CD4-positive, alpha-beta T cell treated with Interleukin-4 for 4 hours (primary cell): ENCODE measurements at regions not wholly inside any gene's neighbourhood (a gene's known extent, or its start where the extent isn't known, plus 50 kb on each side); places are given as distances from the start of the nearest gene placed in this dataset.

Experiments used
- DNase-seq: peaks from one replicate; pipeline ENCODE4 v3.0.0-alpha.2; 2020

DNA sequence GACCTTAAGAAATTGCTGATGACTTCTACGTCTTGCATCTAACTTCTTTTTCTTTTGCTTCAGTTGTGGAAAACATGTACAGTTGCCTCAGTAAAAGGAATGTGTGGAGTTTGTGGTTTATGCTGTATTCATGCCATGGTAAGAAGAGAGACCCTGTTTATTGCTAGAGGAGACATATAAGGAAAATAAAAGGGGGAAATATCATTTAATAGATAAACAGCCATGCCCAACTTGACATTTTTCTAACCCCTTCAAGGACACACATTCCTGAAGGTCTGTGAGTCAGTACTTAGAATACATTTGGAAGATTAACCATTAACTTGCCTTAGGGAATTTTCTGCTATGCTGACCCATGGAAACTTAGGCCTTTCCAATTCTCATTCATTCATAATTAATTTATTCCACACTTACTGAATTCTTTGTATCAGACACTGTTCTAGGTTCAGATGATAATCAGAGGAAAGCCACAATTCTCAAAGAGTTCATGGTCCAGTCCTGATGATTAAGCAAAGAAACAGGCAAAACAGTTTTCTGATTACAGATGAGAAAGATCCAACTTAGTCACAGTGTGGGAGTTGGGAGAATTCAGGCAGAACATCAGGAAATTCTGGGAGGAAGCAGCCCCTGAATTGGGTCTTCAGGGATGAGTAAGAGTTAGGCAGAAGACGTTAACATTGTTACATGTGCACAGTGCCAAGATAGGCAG lies 329.8 kb upstream of the RASGRP1 start:
- DNase-seq = no peak

DNA sequence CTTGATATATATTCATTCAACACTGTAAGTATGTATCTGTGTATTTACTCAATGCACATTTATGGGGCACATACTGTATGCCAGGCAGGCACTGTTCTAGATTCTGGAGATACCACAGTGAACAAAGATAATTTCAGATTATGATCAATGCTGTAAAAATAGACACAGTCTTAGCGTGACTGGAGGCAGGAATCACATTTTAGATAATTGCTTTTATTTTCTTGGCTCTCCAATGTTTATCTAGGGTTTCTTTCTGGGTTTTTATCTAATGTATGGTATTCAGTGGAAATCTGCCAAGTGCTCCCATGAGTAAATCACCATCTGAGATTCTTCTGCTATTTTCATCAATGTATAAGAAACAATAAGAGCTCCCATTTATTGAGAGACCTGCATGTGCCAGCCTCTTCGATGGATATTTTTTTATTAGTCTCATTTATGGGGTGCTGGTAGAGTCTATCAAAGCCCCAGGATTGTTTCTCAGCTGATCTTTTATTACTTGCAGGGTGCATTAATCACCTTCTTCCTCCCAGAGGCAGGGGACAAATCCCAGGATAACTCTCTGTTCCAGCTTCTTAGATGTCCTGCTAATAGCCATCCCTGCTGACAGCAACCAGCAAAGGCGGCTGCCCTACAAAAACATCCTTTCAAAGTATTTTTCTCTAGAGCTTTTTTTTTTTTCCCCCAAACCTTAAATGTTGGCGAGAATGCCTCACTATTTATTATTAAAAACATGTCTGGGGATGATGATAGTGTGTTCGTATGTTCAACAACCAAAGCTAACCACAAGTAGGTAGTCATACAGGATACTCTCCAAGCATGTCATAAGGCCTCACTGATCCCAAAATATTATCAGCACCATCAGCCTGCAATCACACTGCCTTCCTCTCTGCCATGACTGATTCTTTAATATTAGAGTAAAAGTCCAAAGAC lies 331.0 kb upstream of the RASGRP1 start:
- DNase-seq = no peak

DNA sequence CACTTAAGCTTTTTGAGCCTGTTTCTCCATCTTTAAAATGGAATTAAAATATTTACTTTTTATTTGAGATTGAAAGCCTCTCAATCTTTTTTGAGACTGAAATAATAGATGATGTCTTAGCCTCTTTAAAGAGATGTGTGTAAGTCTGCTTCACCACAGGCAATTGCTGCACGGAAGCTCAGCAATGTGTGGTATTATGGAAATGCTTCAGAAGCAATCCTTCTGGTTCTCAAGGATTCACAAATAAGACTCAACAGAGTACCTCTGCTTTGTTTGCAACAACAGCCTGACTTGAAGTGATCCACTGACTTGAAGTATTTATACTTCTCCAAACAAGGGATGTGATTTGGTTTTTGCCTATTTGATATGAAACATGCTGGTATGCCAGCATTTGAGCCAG lies 332.0 kb upstream of the RASGRP1 start:
- no peak for DNase-seq

DNA sequence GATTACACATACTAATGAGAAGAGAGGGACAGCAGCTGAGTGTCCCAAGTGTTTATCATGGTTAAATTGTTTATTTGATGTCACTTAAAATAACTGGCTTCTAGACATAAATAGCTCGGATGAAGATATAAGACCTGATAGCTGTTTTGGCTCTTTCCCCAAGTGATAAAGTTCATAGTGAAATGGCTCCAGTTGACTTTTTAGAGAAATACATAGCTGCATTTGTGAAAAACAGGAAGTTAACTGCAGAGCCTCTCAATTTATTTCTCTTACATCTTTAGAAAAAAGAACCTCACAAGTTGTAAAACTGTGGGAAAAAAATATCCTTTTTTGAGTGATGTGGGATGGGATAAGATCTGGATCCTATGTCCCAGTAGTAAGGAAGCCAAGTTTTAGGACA lies 332.9 kb upstream of the RASGRP1 start:
- DNase-seq = no peak

DNA sequence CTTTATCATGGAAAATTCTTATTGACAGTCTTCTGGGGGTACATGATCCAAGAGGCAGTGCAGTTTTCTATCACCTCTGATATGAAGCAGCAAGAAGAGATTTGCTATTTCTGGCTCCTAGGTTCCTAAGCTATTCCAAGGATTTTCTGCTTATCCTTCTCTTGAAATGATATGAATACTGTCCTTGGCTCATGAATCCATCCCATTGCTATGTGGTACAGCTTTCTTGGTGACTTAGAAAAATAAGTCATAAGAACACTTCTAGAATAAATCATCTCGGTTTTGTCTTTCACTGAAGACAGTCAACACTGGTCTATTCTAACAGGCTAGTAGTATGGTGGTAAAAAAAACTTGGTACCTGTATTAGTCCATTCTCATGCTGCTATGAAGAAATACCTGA lies 333.6 kb upstream of the RASGRP1 start:
- no peak for DNase-seq

DNA sequence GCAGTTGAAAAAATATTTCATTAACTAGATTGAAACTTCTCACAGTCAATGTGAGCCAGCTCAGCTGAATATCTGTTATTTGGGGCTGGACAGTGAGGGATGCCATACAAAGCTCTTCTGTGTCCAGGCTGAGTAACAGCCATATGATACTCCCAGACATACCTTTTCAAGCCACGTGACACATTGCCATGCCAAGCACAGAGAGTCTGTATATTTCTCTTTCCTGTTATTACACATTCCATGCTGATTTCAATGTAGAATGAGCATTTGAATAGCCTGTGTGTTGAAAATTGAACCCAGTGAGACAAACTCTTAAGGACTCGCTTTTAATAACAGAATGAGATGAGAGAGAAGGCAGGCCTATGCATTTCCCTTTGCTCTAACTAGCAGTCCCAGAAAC lies 334.7 kb upstream of the RASGRP1 start:
- DNase-seq = no peak

DNA sequence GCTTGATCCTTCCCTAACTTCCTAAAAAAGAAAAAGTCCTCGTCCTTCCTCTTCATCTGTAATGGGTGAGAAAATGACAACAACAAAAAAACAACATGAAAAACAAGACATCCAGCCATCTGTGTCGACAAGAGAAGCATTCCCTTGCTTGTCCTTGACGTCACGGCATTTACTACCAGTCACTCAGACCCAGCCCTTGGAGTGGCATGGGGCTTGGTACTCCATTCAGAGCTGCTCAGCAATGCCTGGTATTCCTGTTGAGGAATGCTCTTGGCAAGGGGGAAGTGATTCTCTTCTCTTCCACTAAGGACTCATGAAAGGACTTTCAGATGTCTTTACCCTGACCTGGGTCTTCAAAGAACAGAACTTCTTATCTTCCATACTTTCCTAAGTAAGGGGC lies 339.7 kb upstream of the RASGRP1 start:
- DNase-seq = no peak

DNA sequence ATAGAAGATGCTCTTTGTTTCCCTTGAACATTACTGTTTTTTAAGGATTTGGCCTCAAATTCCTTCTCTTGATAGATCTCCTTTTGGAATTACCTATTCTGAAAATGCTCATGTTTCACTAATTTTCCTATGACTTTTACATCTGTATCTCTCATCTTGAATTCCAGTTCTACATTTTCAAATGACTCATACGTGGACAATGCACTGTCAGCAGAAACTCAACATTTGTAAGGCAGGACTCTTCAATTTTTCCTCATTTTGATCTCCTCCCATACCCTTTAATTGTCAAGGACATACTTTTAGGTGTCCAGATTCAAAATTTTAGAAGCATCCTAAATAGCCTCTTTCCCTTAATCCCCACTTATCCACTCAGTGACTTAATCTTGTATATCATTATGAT lies 341.0 kb upstream of the RASGRP1 start:
- no peak for DNase-seq

DNA sequence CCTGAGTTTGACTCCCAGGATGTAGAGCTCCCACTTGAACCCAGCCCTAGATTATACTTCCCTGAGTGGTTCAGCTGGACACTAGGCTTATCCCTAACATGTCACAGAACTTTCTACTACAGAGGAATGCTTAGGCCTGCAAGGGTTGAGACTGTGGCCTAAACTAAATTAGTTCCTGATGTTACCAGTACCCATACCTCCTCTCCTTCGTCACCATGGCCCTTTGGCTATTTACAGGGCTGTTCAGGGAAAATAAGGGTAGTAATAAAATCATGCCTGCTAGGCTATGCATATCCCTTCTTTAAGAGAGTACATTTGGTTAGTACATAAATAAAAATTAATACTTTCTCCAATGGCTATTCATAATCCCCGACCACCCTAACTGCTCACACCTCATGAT lies 356.4 kb upstream of the RASGRP1 start:
- no peak for DNase-seq

DNA sequence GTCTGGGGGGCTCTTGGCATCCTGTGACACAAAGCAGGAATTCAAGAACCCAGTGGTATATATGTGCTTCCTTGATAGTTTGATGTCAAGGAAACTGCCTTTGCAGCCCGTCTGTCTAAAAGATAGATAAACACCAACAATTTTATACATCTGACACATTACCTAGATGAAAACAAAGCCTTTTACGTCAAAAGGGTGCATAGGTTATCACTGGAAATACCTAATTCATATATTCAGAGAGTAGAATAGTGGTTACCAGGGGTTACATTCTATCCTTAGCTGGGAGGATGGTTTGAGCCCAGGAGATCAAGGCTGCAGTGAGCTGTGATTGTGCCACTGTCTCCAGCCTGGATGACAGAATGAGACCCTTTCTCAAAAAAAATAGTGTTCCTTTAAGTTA lies 356.9 kb upstream of the RASGRP1 start:
- no peak for DNase-seq

DNA sequence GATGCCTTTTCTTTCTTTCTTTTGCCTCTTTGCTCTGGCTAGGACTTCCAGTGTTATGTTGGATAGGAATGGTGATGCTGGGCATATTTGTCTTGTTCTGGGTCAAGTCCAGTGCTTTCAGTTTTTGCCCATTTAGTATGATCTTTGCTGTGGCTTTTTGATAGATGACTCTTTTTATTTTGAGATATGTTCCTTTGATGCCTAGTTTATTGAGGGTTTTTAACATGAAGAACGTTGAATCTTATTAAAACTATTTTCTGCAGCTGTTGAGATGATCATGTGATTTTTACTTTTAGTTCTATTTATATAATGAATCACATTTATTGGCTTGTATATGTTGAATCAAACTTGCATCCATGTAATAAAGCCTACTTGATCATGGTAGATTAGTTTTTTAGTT lies 363.8 kb upstream of the RASGRP1 start:
- DNase-seq = no peak

DNA sequence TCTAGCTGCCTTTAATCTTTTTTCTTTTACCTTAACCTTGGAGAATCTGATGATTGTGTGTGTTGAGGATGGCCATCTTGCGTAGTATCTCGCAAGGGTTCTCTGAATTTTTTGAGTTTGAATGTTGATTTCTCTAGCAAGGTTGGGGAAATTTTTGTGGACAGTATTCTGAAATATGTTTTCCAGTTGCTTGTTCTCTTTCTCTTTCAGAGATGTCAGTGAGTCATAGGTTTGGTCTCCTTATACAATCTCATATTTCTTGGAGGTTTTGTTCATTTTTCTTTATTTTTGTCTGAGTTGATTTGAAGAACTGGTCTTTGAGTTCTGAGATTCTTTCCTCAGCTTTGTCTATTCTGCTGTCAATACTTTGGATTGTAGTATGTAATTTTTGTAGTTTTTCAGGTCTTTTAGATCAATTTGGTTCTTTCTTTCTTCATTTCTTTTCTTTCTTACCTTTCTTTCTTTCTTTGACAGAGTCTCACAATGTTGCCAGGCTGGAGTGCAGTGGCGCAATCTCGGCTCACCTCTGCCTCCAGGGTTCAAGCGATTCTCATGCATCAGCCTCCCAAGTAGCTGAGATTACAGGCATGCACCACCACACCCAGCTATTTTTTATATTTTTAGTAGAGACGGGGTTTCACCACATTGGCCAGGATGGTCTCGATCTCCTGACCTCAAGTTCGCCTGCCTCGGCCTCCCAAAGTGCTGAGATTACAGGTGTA lies 366.4 kb upstream of the RASGRP1 start:
- DNase-seq = no peak

DNA sequence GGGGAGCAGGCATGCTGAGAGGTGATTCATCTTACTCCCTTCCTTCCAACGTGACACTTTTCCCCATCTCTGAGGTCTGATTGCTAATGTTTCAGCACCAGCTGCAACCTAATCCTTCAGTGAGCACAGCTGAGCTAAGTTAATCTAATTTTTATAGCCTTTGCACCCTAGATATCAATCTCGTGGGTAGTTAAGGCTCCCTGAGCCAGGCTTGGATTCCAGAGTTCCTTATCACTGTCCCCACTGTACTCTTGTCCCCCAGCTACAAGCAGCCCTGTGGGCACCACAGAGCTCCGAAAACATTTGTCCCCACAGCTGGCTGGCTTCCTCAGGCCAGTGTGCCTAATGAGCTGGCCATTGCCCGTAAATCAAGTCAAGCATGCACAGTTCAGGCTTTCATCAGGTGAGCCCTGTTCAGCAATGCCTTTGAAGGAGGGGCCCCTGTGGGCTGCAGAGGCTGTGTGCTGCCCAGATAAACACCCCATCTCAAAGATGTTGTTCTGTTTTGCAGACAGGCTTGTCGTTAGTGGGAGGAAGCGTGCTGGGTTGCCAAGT lies 376.9 kb upstream of the RASGRP1 start:
- no peak for DNase-seq

DNA sequence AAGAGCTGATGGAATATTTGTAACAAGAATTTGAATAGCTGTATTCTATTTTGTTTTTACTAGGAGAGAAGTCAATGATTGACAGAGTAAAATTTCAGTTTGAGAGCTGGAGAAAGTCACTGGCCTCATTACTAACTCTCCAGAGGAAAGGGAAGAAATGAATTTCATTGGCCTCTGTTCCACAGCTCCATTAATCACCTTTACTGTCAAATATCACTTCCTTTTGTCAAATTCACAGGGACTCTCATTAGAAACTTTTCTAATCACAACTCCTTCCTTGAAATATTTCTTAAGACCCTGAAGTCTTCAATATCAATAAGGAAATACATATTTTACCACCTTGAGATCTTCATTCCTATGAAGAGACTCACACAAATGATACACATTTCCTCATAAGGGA lies 379.9 kb upstream of the RASGRP1 start:
- DNase-seq = no peak

DNA sequence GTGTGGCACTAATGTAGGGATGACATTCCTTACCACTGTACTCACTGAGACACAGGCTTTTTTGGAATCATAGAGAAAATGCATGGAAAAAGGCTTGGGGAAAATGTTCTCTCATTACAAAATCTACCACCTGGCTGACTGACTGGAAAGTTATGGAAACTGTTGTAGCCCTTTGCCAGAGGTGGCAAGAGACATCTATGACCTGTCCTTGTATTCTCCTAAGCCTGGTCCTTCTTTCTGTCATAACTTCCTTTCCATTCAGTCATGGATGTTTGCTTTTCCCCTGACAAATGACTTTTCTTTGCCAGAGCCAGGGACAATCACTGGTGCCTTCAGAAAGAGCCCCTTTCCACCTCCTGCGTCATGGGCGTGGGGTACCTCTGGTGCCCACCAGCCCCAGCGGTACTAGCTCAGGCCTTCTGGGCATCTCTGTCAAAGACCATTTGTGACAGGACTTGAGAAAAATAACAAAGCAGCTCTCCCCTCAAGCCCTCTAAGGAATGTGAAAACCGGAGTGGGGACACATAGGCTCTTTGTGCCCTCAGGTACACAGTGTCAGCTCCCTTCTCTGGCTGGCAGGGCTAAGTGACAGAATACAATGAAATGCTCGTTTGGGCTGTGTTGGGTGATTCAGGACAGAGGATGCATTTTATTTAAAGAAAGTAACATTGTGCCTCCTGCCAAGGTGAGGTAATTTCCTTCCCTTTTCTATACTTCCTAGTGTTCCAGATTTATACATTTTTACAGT lies 381.1 kb upstream of the RASGRP1 start:
- DNase-seq = no peak

DNA sequence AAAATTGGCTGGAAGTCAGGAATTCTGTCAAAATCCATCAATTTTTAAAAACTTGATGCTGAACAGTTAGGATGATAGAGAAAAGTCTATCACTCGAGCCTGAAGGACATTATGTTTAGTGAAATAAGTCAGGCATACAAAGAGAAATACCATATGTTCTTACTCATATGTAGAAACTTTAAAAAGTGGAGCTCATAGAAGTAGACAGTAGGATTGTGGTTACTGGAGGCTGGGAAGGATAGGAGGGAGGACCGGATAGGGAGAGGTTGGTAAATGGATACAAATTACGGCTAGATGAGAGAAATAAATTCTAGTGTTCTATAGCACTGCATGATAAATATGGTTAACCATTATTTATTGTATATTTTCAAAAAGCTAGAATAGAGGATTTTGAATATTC lies 389.5 kb upstream of the RASGRP1 start:
- no peak for DNase-seq

DNA sequence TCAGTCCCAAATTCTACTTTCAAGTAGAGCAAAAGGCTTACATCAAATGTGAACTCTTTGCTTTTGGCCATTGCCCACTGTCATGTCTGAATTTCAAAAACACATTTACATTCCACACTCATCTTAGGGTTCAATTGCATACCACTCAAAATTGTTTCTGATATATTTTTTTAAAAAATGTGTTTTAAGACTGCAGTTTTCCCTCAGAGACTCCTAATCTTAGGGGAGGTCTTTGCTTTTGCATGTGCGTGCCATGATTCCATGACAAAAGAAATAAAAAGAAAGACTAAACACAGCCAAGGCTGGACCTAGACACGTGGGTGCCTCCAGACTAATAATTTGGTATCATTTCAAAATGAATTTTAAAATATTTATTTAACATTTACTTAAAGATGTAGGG lies 396.8 kb upstream of the RASGRP1 start:
- no peak for DNase-seq

DNA sequence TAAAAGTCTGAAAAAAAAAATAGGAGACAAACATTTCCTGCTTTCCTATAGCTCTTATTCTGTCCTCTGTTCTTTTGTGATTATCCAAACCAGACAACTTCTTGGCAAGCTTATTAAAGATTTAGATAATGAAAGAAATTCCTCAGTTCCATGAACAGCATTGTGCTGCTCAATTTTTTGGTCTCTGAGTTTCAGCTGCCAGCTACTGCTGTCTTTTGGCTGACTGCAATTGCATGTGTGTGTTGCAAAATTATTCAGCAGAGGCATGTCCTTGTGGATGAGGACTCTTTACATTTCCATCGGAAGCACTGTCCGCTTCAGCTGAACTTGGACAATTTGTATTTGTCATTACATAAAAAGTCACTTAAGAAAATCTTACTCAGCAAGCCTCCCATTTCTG lies 397.3 kb upstream of the RASGRP1 start:
- DNase-seq = no peak

DNA sequence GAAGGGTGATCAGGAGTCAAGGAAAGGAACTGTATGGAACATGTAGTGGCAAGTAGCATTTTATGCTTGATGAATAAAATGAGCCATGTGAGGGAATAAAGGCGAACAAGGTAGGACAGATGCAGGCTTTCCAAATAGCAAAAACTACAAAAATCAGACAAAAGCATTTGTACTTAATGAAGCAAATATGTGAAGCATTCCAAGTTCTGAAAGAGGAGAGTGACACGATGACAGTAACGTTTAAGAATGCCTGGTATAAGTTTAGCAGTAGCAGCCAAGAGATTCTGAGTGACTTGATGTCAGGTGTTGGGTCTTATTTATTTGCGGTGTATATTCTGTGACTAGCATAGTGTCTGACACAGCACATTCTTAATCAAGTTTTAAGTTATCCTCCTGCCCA lies 408.2 kb upstream of the RASGRP1 start:
- no peak for DNase-seq

DNA sequence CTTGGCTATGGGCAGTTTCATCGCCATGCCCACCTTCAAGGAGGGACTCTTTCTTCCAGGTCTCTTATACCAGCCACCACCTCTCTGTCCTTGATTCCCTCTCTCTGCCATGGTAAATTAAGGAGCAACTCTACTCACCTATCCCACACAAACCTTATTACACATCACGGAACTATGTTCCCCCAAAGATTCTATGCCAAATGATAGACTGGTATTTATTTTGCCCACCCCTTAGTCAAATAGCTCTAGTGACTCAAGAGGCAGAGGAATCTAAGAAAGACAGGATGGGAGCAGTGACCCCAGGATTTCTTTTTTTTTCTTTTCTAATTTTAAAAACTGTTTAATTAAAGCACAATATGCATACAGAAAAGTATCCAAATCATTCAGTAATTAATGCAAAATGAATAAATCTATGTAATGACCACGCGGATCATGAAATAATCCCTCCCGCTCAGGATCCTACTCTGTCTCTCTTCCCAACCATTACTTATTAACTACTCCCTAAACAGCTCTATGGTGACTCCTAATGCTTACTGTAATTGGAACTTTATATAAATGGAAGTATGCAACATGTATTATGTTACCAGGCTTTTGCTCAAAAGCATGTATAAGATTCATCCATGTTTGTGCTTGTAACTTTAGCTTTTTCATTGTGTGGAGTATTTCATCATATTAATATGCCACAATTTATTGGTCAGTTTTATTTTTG lies 410.8 kb upstream of the RASGRP1 start:
- DNase-seq = no peak

DNA sequence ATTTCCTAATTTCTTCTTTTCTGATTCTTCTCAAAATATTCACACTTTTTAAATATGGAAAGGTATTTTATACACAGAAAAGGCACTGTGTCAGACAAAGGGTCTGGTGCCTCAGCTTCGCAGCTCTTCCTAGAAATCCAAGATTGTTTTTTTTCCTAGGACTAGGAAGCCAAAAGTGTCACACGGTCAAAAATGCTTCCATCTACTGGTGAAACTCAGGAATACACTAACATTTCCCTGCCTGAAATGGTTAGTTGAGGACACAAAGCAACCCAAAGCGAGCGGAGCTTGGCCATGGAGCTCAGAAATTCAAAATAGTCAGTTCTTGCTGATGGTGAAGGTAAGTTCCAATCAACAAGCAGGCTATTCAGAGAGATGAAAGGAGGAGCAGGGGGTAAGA lies 426.5 kb upstream of the RASGRP1 start:
- no peak for DNase-seq

DNA sequence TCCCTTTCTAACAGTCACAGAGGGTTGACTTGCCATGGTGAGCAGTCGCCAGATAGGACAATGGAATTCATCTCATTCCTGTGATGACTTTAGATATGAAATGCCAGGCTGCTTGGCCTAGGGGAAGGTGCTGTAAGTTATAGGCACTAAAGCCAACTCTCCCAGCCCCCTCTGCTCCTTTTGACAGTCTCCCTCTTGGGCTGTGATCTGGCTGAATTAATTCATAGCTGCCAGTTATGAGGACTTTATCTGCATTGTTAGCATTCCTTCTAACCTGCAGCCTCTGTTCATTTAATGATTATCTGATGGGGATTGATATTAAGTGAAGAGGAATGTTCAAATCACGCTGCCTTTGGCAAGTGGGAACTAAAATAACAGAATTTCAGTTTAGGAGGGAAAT lies 427.1 kb upstream of the RASGRP1 start:
- DNase-seq = no peak
